OCI-LY3 (cell line): ENCODE measurements at regions not wholly inside any gene's neighbourhood (a gene's known extent, or its start where the extent isn't known, plus 50 kb on each side); places are given as distances from the start of the nearest gene placed in this dataset.

Source experiments
- CTCF ChIP-seq: fragments of 200-600, 300-600 bp; sonication (generic); IDR thresholded peaks from 2 replicates; pipeline ENCODE4 v1.5.1; 2014; ENCODE audit warnings: antibody characterized with exemption, low read length, low read depth
- EZH2phosphoT487 ChIP-seq: fragments of 200-600 bp; shearing (Covaris generic); IDR thresholded peaks from 2 replicates; pipeline ENCODE4 v1.6.1; 2018; ENCODE audit warnings: antibody characterized with exemption, mixed run types, low read depth

- TF ChIP-seq CTCF (no peak), EZH2phosphoT487 (no peak)
These were observed 71.6 kb upstream of the BAIAP2L1 start for GRCh38 chr7:98472521-98472954.
